B cell (primary cell): ENCODE measurements at regions not wholly inside any gene's neighbourhood (a gene's known extent, or its start where the extent isn't known, plus 50 kb on each side); places are given as distances from the start of the nearest gene placed in this dataset.

Experiments
- ATAC-seq: fragments of 200-7000 bp; cut with Tn5 transposase; one replicate; pipeline ENCODE4 v1.10.0; 2021; ENCODE audit warnings: low read depth, mild to moderate bottlenecking, moderate number of reproducible peaks, moderate library complexity
- CTCF ChIA-PET: fragments of 350-600 bp; sonication (Branson Sonifier 250); formaldehyde crosslinking; loops from one replicate; lab custom pipeline; 2021; ENCODE audit warnings: antibody characterized with exemption, inconsistent platforms; lab: Charles Lee
- POLR2A ChIA-PET: fragments of 350-600 bp; sonication (Branson Sonifier 250); formaldehyde crosslinking; loops from one replicate; lab custom pipeline; 2021; ENCODE audit warnings: antibody characterized with exemption; lab: Charles Lee
- DNase-seq: peaks from one replicate; pipeline ENCODE4 v3.0.0; 2013
- H2AFZ ChIP-seq: 2 replicates; pipeline ENCODE4 v1.6.1; 2012; ENCODE audit warnings: mild to moderate bottlenecking, low read depth, low read length; ENCODE audit not compliant: insufficient read depth, poor library complexity, severe bottlenecking
- H3K27ac ChIP-seq, 2 donors: 1 replicate in 1 of 2; 2 replicates in 1 of 2; pipeline ENCODE4 v1.5.1; 2012 to 2013; ENCODE audit warnings: low read length in 2 of 2, mild to moderate bottlenecking in 2 of 2, moderate library complexity in 1 of 2
- H3K27me3 ChIP-seq, 4 experiments: fragments of 200-600 bp in 1 of 4; sonication (generic) in 1 of 4; replicated peaks in 1 of 4; 1 replicate in 2 of 4; 2 replicates in 2 of 4; pipeline versions ENCODE4 v1.6.1 to v1.7.0; 2013 to 2016; ENCODE audit warnings: low read length in 3 of 4, mild to moderate bottlenecking in 2 of 4, mixed read lengths in 1 of 4, moderate library complexity in 1 of 4; ENCODE audit not compliant: insufficient read depth in 4 of 4, control insufficient read depth in 3 of 4; ENCODE audit errors: control extremely low read depth in 1 of 4
- H3K36me3 ChIP-seq, 2 experiments: replicated peaks in 1 of 2; 1 replicate in 1 of 2; 2 replicates in 1 of 2; pipeline versions ENCODE4 v1.6.1 to v1.7.1; 2013; ENCODE audit warnings: low read length in 1 of 2; ENCODE audit not compliant: insufficient read depth in 2 of 2, control insufficient read depth in 1 of 2; ENCODE audit errors: control extremely low read depth in 1 of 2, extremely low read depth in 1 of 2
- H3K4me1 ChIP-seq, 2 donors: fragments of 200-600 bp in 1 of 2; sonication (generic) in 1 of 2; 1 replicate in 1 of 2; 2 replicates in 1 of 2; pipeline versions ENCODE4 v1.5.1 to v1.6.1; 2013 to 2017; ENCODE audit warnings: low read length in 2 of 2; ENCODE audit not compliant: control insufficient read depth in 2 of 2, insufficient read depth in 2 of 2
- H3K4me2 ChIP-seq: replicated peaks from 2 replicates; pipeline ENCODE3; 2012; ENCODE audit warnings: mild to moderate bottlenecking, low read depth, low read length; ENCODE audit not compliant: poor library complexity, severe bottlenecking
- H3K4me3 ChIP-seq, 5 experiments: fragments of 200-600 bp in 1 of 5; sonication (generic) in 1 of 5; 1 replicate in 3 of 5; 2 replicates in 2 of 5; pipeline versions ENCODE4 v1.5.1 to v1.7.0; 2011 to 2016; ENCODE audit warnings: low read length in 4 of 5, mild to moderate bottlenecking in 4 of 5, low read depth in 2 of 5, control low read depth in 1 of 5, moderate library complexity in 1 of 5; ENCODE audit not compliant: insufficient read depth in 1 of 5; ENCODE audit errors: control extremely low read depth in 1 of 5, extremely low read depth in 1 of 5
- H3K79me2 ChIP-seq: fragments of 200-600 bp; sonication (generic); one replicate; pipeline ENCODE4 v1.6.0; 2016; ENCODE audit warnings: low read length; ENCODE audit not compliant: control insufficient read depth, insufficient read depth
- H3K9ac ChIP-seq: fragments of 200-600 bp; sonication (generic); 2 replicates; pipeline ENCODE4 v1.6.1; 2017; ENCODE audit warnings: mild to moderate bottlenecking, low read length, moderate library complexity
- H3K9me3 ChIP-seq, 3 donors: one replicate each; pipeline versions ENCODE4 v1.6.1 to v1.7.1; 2013; ENCODE audit warnings: low read length in 2 of 3; ENCODE audit not compliant: control insufficient read depth in 2 of 3, insufficient read depth in 1 of 3; ENCODE audit errors: control extremely low read depth in 1 of 3
- H4K20me1 ChIP-seq: 2 replicates; pipeline ENCODE4 v1.6.0; 2012; ENCODE audit warnings: mild to moderate bottlenecking, low read length; ENCODE audit not compliant: insufficient read depth, control insufficient read depth, poor library complexity, severe bottlenecking
- H3K27ac Mint-ChIP-seq: one replicate; pipeline ENCODE4 v1.8.0; 2021; ENCODE audit warnings: mixed read lengths
- H3K27me3 Mint-ChIP-seq: one replicate; pipeline ENCODE4 v1.8.0; 2021; ENCODE audit warnings: mixed read lengths
- H3K4me1 Mint-ChIP-seq: one replicate; pipeline ENCODE4 v1.8.0; 2021; ENCODE audit warnings: mixed read lengths
- H3K4me3 Mint-ChIP-seq: one replicate; pipeline ENCODE4 v1.8.0; 2021; ENCODE audit warnings: mixed read lengths
- H3K9me3 Mint-ChIP-seq: one replicate; pipeline ENCODE4 v1.8.0; 2022; ENCODE audit warnings: mixed read lengths; ENCODE audit not compliant: insufficient read depth
- EZH2 ChIP-seq: IDR thresholded peaks from 2 replicates; pipeline ENCODE4 v1.6.1; 2012; ENCODE audit warnings: borderline replicate concordance, low read depth, mild to moderate bottlenecking, moderate library complexity, low read length; ENCODE audit not compliant: insufficient read depth, poor library complexity, severe bottlenecking
- WGBS: methylation state at CpG from one replicate; pipeline ENCODE4 v1.1.5; 2013; ENCODE audit warnings: missing lambda C conversion rate; ENCODE audit not compliant: insufficient coverage; 5-methylcytosine and 5-hydroxymethylcytosine counted together
- intact Hi-C: fragments of 100-400 bp; cut with micrococcal nuclease; formaldehyde crosslinking; loops from one replicate; pipeline ENCODE4 v1.10.0; 2022
- TF ChIP-seq, protein P1 (sequence below): fragments of 200-600 bp; IDR thresholded peaks from one replicate; pipeline ENCODE4 v1.8.0; 2022; ENCODE audit warnings: antibody characterized with exemption, mild to moderate bottlenecking

DNA sequence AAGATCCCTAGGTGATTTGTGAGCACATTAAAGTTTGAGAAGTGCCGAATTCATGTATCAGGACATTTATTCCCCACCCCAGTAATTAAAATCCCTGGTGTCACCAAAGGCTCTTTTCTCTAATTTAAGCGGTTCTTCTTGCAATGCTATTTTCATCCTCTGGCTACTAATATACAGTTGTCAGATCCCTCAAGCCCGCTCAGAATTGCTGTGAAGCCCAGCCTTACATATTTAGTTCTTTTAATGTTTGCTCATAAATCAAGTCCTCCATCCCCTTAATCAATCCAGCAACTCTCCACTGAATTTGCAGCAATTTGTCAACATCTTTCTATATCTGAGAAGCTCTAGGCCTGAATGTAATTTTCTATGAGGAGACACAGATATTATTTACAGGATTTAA is 437.9 kb downstream of the PIK3C3 start:
- Histone ChIP-seq H3K27ac (no peak overlapping the region), H3K36me3 (no peaks in the 10 kb centered on the region), H3K4me1 (no peaks in the 10 kb centered on the region), H2AFZ (no peak overlapping the region), H3K79me2 (no peaks in the 10 kb centered on the region), H3K4me3 (no peak overlapping the region), H3K27me3 (no peaks in the 10 kb centered on the region), H3K4me2 (no peak overlapping the region), H3K9me3 (no peaks in the 10 kb centered on the region), H3K9ac (no peak overlapping the region), H4K20me1 (no peaks in the 10 kb centered on the region)
- no peak for DNase-seq
- no peaks in the 10 kb centered on the region for H3K9me3 Mint-ChIP-seq
- no peaks in the 10 kb centered on the region for H3K27me3 Mint-ChIP-seq
- WGBS = 81% methylated on average over 3 of the region's 3 CpGs
- H3K4me3 Mint-ChIP-seq = no peak overlapping the region
- ATAC-seq = no peak
- intact Hi-C loops = no loop called here
- TF ChIP-seq, protein P1, sequence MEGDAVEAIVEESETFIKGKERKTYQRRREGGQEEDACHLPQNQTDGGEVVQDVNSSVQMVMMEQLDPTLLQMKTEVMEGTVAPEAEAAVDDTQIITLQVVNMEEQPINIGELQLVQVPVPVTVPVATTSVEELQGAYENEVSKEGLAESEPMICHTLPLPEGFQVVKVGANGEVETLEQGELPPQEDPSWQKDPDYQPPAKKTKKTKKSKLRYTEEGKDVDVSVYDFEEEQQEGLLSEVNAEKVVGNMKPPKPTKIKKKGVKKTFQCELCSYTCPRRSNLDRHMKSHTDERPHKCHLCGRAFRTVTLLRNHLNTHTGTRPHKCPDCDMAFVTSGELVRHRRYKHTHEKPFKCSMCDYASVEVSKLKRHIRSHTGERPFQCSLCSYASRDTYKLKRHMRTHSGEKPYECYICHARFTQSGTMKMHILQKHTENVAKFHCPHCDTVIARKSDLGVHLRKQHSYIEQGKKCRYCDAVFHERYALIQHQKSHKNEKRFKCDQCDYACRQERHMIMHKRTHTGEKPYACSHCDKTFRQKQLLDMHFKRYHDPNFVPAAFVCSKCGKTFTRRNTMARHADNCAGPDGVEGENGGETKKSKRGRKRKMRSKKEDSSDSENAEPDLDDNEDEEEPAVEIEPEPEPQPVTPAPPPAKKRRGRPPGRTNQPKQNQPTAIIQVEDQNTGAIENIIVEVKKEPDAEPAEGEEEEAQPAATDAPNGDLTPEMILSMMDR = no peak
- TF ChIP-seq EZH2 = no peak
- CTCF ChIA-PET = no interaction called here
- no peak overlapping the region for H3K27ac Mint-ChIP-seq
- H3K4me1 Mint-ChIP-seq = no peaks in the 10 kb centered on the region
- POLR2A ChIA-PET = no interaction called here

DNA sequence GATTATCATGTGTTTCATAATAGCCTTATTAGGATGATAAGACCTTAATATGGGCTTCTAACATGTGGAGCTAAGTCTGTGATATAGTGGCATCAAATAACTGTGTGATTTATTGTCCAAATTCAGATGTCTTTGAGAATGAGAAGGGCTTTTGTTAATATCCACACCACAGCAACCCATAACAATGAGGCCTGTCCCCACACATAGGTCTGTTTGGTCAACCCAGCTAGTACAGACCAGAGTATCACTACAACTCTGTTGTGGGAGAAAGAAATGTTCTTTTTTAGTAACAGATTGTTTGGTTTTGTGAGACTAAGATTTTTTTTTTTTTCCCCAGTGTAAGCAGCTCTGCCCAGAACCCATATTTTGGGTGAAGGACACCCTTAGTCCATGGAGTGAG is 439.2 kb downstream of the PIK3C3 start:
- Mint-ChIP-seq H3K27me3 (no peaks in the 10 kb centered on the region), H3K4me3 (no peak overlapping the region), H3K9me3 (no peaks in the 10 kb centered on the region), H3K4me1 (no peaks in the 10 kb centered on the region), H3K27ac (no peak overlapping the region)
- H3K4me3 ChIP-seq = no peak overlapping the region
- H3K4me2 ChIP-seq = no peak overlapping the region
- H3K9ac ChIP-seq = no peak overlapping the region
- H3K79me2 ChIP-seq = no peaks in the 10 kb centered on the region
- no peaks in the 10 kb centered on the region for H3K9me3 ChIP-seq
- DNase-seq (no peak), ATAC-seq (no peak)
- no peaks in the 10 kb centered on the region for H4K20me1 ChIP-seq
- ChIA-PET CTCF (no interaction called here), POLR2A (no interaction called here)
- no peaks in the 10 kb centered on the region for H3K27me3 ChIP-seq
- intact Hi-C loops = no loop called here
- TF ChIP-seq, protein P1 = no peak
- no peak for TF ChIP-seq EZH2
- H2AFZ ChIP-seq = no peak overlapping the region
- no peaks in the 10 kb centered on the region for H3K4me1 ChIP-seq
- H3K36me3 ChIP-seq = no peaks in the 10 kb centered on the region
- no peak overlapping the region for H3K27ac ChIP-seq
